ENCODE measurements at regions not wholly inside any gene's neighbourhood (a gene's known extent, or its start where the extent isn't known, plus 50 kb on each side); places are given as distances from the start of the nearest gene placed in this dataset.
"Not testable (repeated sequence)": the region's sequence is repeated elsewhere in the genome, so short reads cannot be mapped to it uniquely, and the experiment has no call there.

DNA sequence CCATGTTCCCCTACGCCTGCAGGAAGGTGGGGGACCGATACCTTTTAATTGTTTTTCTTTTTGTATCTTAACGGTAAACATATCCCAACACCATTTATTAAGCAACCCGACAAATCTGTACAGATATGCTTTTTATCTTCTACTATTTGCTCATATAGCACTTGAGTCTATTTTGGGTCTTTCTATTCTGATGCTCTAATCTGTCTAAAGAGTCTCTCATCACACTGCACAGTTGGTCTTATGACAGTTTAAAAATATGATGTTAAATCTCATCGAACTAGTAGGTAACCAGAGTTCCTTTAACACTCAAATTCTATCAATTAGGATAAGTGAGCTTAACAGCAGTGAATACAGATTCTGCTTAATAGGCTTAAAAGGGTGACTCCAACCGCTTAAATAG lies 111.6 kb downstream of the SOCS6 start:
- no peak for DNase-seq

DNA sequence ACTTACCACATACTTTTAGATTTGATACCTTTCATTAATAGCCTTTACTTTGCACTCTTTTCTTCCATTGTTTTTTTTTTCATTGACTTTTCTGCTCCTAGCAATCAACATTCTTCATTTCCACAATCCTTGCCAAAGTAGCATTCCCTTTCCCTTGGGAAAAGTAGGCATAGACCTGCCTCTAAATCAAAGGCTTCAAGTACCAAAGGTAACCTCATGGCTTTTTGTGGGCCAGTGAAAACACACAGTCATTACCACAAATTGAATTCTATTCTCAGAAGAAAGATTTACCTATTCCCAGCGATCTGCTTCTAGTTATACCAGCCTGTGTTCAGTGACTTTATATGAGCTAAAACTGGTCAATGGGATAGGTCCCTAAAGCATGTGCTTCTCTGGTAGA lies 109.2 kb downstream of the SOCS6 start:
- no peak for DNase-seq

DNA sequence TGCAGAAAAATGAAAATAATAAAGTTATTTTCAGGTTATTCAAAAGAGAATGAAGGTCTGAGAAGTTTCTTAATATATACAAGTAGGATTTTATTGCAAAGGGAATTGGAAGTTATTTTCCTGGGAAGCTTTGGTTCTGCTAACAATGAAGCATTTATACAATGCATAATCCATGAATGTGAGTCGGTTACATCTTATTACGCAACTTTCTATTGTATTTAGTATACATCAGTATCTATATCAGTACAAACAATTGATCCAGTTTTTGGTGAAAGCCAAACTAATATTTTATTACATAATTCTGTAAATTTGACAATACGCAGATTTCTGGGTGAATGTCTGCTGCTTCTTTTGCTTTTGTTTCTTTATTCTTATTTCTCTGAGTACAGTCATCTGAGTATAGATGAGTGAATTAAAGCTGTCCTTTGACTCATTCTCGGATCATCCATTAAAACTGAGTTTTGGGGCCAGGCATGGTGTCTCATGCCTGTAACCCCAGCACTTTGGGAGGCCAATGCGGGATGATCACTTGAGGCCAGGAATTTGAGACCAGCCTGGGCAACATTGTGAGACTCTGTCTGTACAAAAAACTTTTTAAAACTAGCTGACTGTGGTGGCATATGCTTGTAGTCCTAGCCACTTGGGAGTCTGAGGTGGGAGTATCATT lies 108.5 kb downstream of the SOCS6 start:
- DNase-seq = no peak

DNA sequence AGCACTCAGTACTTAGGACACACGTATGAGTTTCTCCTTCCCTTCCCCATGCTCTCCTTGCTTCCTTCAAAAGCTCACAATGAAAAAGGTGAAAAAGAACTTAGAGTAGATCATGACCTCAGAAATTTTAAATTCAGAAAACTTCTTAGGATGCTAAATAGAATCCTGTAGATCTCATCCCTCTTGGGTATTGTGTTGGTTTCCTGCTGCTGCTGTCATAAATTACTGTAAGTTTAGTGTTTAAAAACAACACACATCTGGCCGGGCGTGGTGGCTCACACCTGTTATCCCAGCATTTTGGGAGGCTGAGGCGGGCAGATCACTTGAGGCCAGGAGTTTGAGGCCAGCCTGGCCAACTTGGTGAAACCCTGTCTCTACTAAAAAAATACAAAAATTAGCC lies 106.9 kb downstream of the SOCS6 start:
- DNase-seq = not testable (repeated sequence)

DNA sequence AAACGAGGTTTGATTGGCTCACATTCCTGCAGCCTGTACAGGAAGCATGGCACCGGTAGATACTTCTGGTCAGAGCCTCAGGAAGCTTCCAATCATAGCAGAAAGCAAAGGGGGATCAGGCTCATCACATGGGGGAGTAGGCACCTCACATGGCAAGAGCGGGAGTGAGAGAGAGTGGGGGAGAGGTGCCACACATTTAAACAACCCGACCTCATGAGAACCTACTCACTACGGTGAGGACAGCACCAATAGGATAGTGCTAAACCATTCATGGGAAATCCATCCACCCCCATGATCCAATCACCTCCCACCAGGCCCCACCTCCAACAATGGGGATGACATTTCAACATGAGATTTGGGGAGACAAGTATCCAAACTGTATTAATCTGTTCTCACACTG lies 105.8 kb downstream of the SOCS6 start:
- DNase-seq = no peak

DNA sequence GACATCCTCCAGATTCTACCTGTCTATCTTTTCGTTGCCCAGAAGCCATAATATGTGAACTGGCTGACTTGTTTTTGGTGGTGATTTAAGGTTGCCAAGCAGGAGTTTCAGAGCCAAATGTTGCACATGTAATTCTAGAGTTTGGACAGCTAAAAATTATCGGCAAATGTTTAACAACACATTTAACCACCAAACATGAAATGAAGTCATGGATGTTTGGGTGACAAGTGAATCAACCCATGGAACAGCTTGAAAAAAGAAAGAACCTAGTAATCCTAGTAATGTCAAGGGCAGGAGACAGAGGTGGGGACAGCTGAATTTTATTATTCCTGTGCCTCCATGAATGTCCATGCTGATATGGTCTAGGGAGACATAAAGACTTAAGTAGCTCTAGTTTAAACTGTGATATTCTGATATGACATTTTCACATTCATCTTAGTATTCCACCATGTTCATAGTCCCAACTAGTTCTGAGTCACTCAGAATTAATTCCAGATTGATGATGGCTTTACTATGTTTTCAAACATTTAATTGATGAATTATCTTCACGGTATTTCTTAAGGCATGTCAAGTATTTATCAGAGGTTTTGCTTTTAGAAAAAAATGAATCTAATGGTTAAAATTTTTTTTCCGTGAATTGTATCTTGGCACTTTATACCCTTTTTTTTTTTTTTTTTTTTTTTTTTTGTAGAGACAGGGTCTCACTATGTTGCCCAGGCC lies 101.7 kb downstream of the SOCS6 start:
- DNase-seq = no peak

DNA sequence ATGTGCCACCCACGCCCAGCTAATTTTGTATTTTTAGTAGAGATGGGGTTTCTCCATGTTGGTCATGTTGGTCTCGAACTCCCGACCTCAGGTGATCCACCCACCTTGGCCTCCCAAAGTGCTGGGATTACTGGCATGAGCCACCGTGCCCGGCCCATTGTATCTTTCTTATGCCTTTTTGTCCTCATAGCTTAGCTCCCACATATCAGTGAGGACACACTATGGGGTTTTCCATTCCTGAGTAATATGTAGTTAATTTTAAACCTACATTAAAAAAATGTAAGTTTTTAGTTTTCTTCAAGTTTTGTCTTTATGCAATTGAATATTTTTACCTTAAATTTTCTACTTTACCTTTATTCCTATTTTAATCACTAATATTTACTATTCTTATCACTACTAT lies 100.2 kb downstream of the SOCS6 start:
- DNase-seq = not testable (repeated sequence)

DNA sequence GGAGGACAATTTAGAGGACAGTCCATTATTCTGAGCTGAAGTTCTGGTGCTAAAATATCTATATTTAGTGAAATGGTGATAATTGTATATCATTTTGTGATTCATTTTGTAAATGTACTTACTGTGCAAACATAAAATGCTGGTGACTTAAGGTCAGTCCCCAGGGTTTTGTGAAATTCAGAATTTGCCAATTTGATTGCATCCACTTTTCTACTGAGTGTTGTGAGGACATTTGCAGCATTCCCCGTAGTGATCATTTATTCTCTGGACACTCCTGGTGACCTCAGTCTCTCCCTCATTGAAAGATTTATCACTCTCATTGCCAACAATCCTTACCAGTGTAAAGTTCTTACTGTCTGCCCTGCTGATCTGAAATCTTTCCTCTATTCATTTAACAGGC lies 98.2 kb downstream of the SOCS6 start:
- no peak for DNase-seq

DNA sequence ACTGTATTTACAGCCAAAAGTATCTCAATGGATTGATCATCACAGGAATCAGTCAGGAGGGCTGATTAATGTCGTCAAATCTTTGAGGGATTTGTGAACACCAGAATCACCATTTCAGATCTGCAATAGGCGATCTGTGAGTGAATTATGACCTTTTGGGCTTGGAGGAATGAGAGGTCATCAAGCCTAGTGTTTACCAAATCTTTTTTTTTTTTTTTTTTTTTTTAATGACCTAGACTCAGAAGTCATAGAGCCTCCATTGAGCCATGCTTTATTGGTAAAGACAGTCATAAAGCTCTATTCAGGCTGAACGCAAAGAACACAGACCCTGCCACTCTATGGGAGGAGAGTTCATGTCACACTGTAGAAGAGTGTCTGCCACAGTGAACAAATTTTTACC lies 97.7 kb downstream of the SOCS6 start:
- no peak for DNase-seq

DNA sequence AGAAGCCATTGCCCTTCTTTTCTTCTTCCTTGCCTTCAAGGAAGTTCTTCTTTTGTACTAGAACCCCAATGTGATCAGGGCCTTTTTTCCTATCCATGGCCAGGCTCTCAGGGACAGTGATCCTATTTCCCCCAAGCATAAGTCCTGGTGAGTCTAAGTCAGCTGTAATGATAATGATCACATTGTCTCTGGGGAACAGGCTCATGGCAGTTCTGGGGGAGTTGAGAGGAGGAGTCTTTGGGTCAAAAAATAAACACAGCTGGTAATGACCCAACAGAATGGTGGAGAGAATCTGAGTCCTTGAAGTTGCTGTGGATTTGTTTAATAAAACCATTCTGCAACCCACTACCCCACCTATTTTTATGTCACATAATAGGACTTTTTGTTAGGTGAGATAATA lies 96.6 kb downstream of the SOCS6 start:
- no peak for DNase-seq

DNA sequence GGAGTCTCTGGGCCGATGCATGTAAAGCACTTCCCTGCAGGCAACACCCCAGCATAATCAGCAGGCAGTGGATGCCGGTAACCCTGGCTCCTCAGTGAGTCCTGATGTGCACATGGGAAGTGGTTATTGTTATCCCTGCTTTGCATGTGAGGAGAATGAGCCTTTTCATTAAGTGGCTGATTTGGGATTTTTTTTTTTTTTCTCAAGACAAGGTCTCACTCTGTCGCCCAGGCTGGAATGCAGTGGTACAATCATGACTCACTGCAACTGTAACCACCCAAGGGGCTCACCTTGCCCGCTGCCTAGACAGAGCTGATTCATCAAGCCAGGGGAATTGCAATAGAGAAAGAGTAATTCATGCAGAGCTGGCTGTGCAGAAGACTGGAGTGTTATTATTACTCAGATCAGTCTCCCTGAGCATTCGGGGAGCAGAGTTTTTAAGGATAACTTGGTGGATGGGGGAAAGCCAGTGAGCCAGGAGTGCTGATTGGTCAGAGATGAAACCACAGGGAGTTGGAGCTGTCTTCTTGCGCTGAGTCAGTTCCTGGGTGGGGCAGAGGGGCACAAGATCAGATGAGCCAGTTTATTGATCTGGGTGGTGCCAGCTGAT lies 95.4 kb downstream of the SOCS6 start:
- no peak for DNase-seq

DNA sequence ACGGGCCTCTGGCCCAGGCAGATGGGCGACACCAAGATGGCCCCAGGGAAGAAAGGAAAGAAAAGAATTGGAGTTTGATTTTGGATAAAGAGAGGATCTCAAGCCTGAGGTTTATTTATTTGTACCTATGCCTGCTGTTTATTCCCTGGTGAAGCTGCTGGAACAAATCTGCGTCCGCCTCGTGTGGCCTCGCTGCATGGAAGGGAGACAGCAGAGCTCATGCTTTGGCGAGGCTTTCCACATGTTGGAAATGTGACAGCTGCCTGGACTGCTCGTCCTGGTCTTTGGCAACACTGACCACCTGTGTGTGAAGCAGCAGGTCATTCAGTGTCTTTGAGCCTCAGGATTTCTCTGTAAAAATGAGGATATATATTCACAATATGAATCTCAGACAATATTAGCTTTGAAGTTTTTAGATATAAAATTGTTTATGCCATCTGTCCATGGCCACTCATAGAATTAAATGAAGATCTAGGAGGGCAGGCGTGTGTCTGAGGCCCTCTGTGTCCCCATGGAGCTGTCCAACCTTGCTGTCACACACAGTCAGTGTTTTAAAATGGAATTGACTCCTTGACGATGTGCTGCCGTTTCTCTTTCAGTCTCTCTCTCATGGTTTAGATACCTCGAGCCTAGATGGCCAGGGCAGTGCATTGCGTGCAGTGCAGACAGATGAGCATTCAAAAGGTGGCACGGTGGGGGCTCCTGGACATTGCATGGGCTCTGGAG lies 94.3 kb downstream of the SOCS6 start:
- DNase-seq = no peak

DNA sequence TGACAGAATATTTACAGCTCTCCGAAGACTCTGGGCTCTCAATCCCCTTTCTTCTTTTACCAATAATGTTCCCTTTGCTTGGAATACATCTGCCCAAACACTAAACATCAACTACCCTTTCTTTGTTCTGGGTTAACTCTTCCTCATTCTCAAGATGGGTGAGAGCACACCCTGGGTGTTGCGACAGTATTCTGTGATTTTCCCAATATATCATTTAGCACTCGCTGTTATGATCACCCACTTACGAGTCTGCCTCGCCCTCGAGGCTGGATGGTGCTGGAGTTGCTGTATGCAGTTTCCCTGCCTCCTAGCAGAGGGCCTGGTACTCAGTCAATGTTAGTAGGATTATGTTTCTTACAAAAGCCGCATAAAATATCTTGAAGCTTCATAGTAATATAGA lies 93.2 kb downstream of the SOCS6 start:
- DNase-seq = no peak

DNA sequence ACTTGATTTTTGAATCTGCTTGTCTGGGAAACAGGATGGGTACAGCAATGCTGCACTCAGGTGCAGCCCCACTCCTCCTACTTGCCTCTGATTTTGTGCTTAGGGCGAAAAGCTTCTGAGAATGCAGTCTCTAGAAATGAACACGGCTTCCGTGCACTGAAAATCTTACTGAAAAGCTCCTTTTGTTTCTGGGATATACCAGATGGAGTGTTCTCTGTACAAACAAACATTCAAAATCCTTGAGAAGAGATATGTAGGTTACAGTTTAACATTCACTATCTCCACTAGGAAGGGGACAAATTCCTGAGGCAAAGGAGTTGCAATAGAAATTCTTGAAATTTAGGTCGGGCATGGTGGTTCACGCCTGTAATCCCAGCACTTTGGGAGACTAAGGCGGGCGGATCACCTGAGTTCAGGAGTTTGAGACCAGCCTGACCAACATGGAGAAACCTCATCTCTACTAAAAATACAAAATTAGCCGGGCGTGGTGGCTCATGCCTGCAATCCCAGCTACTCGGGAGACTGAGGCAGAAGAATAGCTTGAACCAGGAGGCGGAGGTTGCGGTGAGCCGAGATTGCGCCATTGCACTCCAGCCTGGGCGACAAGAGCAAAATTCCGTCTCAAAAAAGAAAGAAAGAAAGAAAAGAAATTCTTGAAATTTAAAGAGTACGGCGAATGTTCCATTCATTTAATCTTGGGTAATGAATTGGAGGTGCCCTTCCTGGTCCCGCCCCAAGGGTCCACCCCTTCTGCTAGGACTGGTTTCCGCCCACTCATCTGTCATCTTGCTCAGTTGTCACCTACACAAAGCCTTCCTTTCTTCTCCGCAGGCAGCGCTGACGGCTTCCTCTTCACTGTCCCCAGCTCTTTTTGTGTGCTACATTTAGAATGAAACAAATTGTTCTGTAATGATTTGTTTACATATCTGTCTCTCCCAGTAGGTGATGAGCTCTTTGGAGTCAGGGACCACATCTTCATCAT lies 92.4 kb downstream of the SOCS6 start:
- no peak for DNase-seq

All from NCI-H446 (cell line).